Neuronal stem cell (in vitro differentiated cells): ENCODE measurements at regions not wholly inside any gene's neighbourhood (a gene's known extent, or its start where the extent isn't known, plus 50 kb on each side); places are given as distances from the start of the nearest gene placed in this dataset.

Source experiments
- DNase-seq: peaks from one replicate; pipeline ENCODE4 v3.0.0-alpha.2; 2013; ENCODE audit warnings: low spot score
- H2AFZ ChIP-seq: one replicate; pipeline ENCODE4 v1.6.1; 2013; ENCODE audit warnings: mild to moderate bottlenecking, low read length, inconsistent platforms
- H2AK5ac ChIP-seq: 2 replicates; pipeline ENCODE4 v1.6.1; 2013; ENCODE audit warnings: low read depth, mild to moderate bottlenecking, inconsistent platforms, low read length, moderate library complexity, mixed read lengths
- H2BK120ac ChIP-seq: 2 replicates; pipeline ENCODE4 v1.6.1; 2013; ENCODE audit warnings: low read depth, mild to moderate bottlenecking, inconsistent platforms, low read length, moderate library complexity, mixed read lengths
- H2BK12ac ChIP-seq: one replicate; pipeline ENCODE4 v1.6.1; 2013; ENCODE audit warnings: low read length, inconsistent platforms
- H2BK15ac ChIP-seq: 2 replicates; pipeline ENCODE4 v1.6.1; 2013; ENCODE audit warnings: mild to moderate bottlenecking, low read length, inconsistent platforms, mixed read lengths
- H2BK5ac ChIP-seq: one replicate; pipeline ENCODE4 v1.6.1; 2013; ENCODE audit warnings: inconsistent platforms, mild to moderate bottlenecking, low read length, moderate library complexity
- H3K14ac ChIP-seq: one replicate; pipeline ENCODE4 v1.6.1; 2013; ENCODE audit warnings: low read length, inconsistent platforms
- H3K18ac ChIP-seq: 2 replicates; pipeline ENCODE4 v1.6.1; 2013; ENCODE audit warnings: low read length, inconsistent platforms
- H3K23ac ChIP-seq: 2 replicates; pipeline ENCODE4 v1.6.1; 2013; ENCODE audit warnings: low read depth, mild to moderate bottlenecking, mixed read lengths, low read length, inconsistent platforms; ENCODE audit not compliant: poor library complexity
- H3K27ac ChIP-seq: replicated peaks from 3 replicates; pipeline ENCODE4 v1.5.1; 2013; ENCODE audit warnings: low read length, inconsistent platforms
- H3K27me3 ChIP-seq, 3 experiments: 2 replicates each; pipeline ENCODE4 v1.6.1; 2013; ENCODE audit warnings: low read length in 3 of 3, mild to moderate bottlenecking in 2 of 3, inconsistent platforms in 1 of 3, low read depth in 1 of 3, mixed read lengths in 1 of 3, moderate library complexity in 1 of 3; ENCODE audit not compliant: control insufficient read depth in 3 of 3, insufficient read depth in 3 of 3
- H3K36me3 ChIP-seq, 2 donors: replicated peaks in 1 of 2; 2 replicates each; pipeline ENCODE4 v1.6.1; 2013; ENCODE audit warnings: low read length in 2 of 2; ENCODE audit not compliant: control insufficient read depth in 2 of 2, insufficient read depth in 2 of 2
- H3K4ac ChIP-seq: 2 replicates; pipeline ENCODE4 v1.6.1; 2013; ENCODE audit warnings: inconsistent platforms, mild to moderate bottlenecking, low read length, moderate library complexity
- H3K4me1 ChIP-seq, 2 donors: 1 replicate in 1 of 2; 2 replicates in 1 of 2; pipeline ENCODE4 v1.6.1; 2013; ENCODE audit warnings: low read length in 2 of 2, low read depth in 1 of 2; ENCODE audit not compliant: control insufficient read depth in 2 of 2, insufficient read depth in 1 of 2
- H3K4me2 ChIP-seq: one replicate; pipeline ENCODE4 v1.6.1; 2013; ENCODE audit warnings: mild to moderate bottlenecking, low read length, inconsistent platforms; ENCODE audit not compliant: insufficient read depth, poor library complexity, severe bottlenecking
- H3K4me3 ChIP-seq, 2 donors: 2 replicates each; pipeline ENCODE4 v1.5.1; 2013; ENCODE audit warnings: low read length in 2 of 2, mild to moderate bottlenecking in 2 of 2, inconsistent platforms in 1 of 2, moderate library complexity in 1 of 2
- H3K79me1 ChIP-seq: one replicate; pipeline ENCODE4 v1.6.1; 2013; ENCODE audit warnings: low read depth, mild to moderate bottlenecking, inconsistent platforms, low read length, moderate library complexity
- H3K9ac ChIP-seq: one replicate; pipeline ENCODE4 v1.6.1; 2013; ENCODE audit warnings: mild to moderate bottlenecking, low read depth, low read length, inconsistent platforms; ENCODE audit not compliant: poor library complexity
- H3K9me3 ChIP-seq, 2 donors: replicated peaks in 1 of 2; 2 replicates each; pipeline versions ENCODE3 to v1.6.1; 2013; ENCODE audit warnings: low read length in 2 of 2, mild to moderate bottlenecking in 2 of 2, inconsistent platforms in 1 of 2, low read depth in 1 of 2, mixed read lengths in 1 of 2, moderate library complexity in 1 of 2; ENCODE audit not compliant: control insufficient read depth in 2 of 2, insufficient read depth in 1 of 2
- H4K8ac ChIP-seq: one replicate; pipeline ENCODE4 v1.6.1; 2013; ENCODE audit warnings: low read depth, mild to moderate bottlenecking, inconsistent platforms, low read length, moderate library complexity
- H4K91ac ChIP-seq: one replicate; pipeline ENCODE4 v1.6.1; 2013; ENCODE audit warnings: low read length, low read depth, mild to moderate bottlenecking, inconsistent platforms; ENCODE audit not compliant: poor library complexity
- WGBS, 2 donors: extraction: QIAGEN DNeasy Blood & Tissue Kit; methylation state at CpG; one replicate each; pipeline ENCODE4 v1.1.7; 2013; ENCODE audit warnings: missing lambda C conversion rate in 2 of 2, mixed read lengths in 1 of 2; ENCODE audit not compliant: insufficient read length in 2 of 2, insufficient replicate concordance in 1 of 2; ENCODE audit errors: extremely low coverage in 2 of 2; 5-methylcytosine and 5-hydroxymethylcytosine counted together

DNA sequence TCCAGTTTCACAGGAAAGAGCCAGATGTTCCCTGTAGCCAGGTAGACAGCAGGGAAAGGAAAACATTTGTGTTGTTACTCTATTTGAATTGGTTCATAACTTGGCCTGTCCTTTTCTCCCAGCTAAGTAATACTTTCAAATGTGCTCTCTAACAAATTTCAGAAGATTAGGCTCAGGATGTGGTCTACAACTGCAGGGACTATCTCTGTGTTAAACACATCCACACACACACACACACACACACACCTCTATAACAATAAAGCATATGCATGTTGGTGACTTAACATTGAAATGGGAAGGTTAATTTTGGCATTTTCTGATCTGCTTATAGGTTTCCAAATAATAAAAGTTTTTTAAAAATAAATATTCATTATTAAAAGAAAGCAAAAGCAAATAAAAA lies 316.0 kb upstream of the ARGLU1 start:
- Histone ChIP-seq H4K91ac (no peak overlapping the region), H2AK5ac (no peak overlapping the region), H3K14ac (no peak overlapping the region), H3K27me3 (no peaks in the 10 kb centered on the region), H2BK12ac (no peak overlapping the region), H4K8ac (no peak overlapping the region), H3K27ac (no peak overlapping the region), H3K18ac (no peak overlapping the region), H3K23ac (no peak overlapping the region), H3K4me2 (no peak overlapping the region), H3K4ac (no peak overlapping the region), H2BK120ac (no peak overlapping the region), H3K9ac (no peak overlapping the region), H3K36me3 (no peaks in the 10 kb centered on the region), H3K79me1 (no peaks in the 10 kb centered on the region), H3K4me1 (peaks cover 11% of the 10 kb centered on the region in 2 donors), H2BK5ac (no peak overlapping the region), H3K4me3 (no peak overlapping the region), H3K9me3 (peaks cover 2 to 23% of the 10 kb centered on the region in 2 donors), H2AFZ (no peak overlapping the region), H2BK15ac (no peak overlapping the region)
- no peak for DNase-seq

DNA sequence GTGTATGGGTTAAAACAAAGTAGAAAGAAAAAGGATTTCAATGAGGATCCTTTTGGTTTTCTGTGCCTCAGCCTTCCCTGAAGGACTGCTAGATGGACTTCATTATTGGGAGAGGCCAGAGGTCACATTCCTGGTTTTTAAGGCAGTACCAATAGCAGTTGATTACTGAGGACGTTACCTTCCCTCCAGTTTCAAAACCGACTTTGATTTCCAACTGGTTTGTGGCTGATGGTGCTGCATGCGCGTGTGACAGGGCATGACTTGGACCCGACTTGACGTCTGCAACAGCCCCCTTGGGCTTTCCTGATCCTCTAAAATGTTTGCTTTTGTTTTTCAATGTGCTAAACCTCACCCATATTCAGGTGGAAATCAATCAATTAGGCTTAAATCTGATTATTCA lies 314.3 kb upstream of the ARGLU1 start:
- H2BK120ac ChIP-seq = no peak overlapping the region
- H3K9ac ChIP-seq = no peak overlapping the region
- H3K14ac ChIP-seq = no peak overlapping the region
- H3K36me3 ChIP-seq = no peaks in the 10 kb centered on the region
- no peak overlapping the region for H2BK15ac ChIP-seq
- no peak overlapping the region for H3K4me3 ChIP-seq
- H3K4me2 ChIP-seq = peak overlapping the region; percentile 34
- H4K8ac ChIP-seq = no peak overlapping the region
- no peak overlapping the region for H2AK5ac ChIP-seq
- peak overlapping the region; percentile 66 for H2AFZ ChIP-seq
- H3K27ac ChIP-seq = peak overlapping the region; percentile 92
- H3K23ac ChIP-seq = no peak overlapping the region
- no peak overlapping the region for H2BK12ac ChIP-seq
- H2BK5ac ChIP-seq = no peak overlapping the region
- peaks cover 0 to 15% of the 10 kb centered on the region in 2 donors for H3K9me3 ChIP-seq
- DNase-seq = peak; percentile 87
- H3K4ac ChIP-seq = no peak overlapping the region
- no CpG with 5 or more reads among the region's 6 CpGs for WGBS, 2 donors
- H3K79me1 ChIP-seq = no peaks in the 10 kb centered on the region
- H4K91ac ChIP-seq = no peak overlapping the region
- no peak overlapping the region for H3K18ac ChIP-seq
- H3K27me3 ChIP-seq = no peaks in the 10 kb centered on the region
- H3K4me1 ChIP-seq = peaks cover 11% of the 10 kb centered on the region in 2 donors

- H2BK15ac ChIP-seq = no peak overlapping the region
- H3K36me3 ChIP-seq = no peaks in the 10 kb centered on the region
- DNase-seq = no peak
- peaks cover 10 to 11% of the 10 kb centered on the region in 2 donors for H3K4me1 ChIP-seq
- no peak overlapping the region for H3K23ac ChIP-seq
- no peak overlapping the region for H2AK5ac ChIP-seq
- no peak overlapping the region for H3K4ac ChIP-seq
- H4K91ac ChIP-seq = no peak overlapping the region
- no peak overlapping the region for H2AFZ ChIP-seq
- no peak overlapping the region for H2BK12ac ChIP-seq
- no peak overlapping the region for H2BK5ac ChIP-seq
- H3K4me2 ChIP-seq = no peak overlapping the region
- no peaks in the 10 kb centered on the region for H3K27me3 ChIP-seq
- H3K18ac ChIP-seq = no peak overlapping the region
- H4K8ac ChIP-seq = no peak overlapping the region
- H3K14ac ChIP-seq = no peak overlapping the region
- no peak overlapping the region for H3K27ac ChIP-seq
- no peak overlapping the region for H3K4me3 ChIP-seq
- WGBS, 2 donors = no CpG with 5 or more reads among the region's 3 CpGs
- no peak overlapping the region for H3K9ac ChIP-seq
- no peaks in the 10 kb centered on the region for H3K79me1 ChIP-seq
- no peak overlapping the region for H2BK120ac ChIP-seq
- H3K9me3 ChIP-seq = peaks cover 0 to 15% of the 10 kb centered on the region in 2 donors
Measured at GRCh38 chr13:106879806-106880205, 311.9 kb upstream of the ARGLU1 start.

DNA sequence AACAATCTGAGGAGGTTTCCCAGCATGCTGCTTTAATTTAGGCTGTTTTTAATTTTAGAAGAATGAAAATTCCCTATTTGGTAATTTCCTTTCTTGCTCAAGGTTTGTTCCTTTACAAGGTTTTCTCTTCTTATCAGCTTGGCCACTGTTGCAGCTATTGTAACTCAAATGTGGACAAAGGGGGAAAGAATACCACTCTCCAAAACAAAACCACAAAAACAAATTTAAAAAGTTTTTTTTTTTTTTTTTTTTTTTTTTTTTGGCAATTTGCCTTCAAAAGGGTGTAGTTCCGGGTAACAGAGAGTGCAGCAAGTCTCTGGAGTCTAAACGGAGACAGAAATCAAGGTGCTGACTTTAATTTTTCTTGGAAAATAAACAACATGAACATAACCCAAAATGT lies 306.4 kb upstream of the ARGLU1 start:
- H3K4ac ChIP-seq = no peak overlapping the region
- H3K4me2 ChIP-seq = no peak overlapping the region
- no peak overlapping the region for H3K9ac ChIP-seq
- H2BK12ac ChIP-seq = no peak overlapping the region
- no peak overlapping the region for H3K23ac ChIP-seq
- peaks cover 0 to 7% of the 10 kb centered on the region in 2 donors for H3K9me3 ChIP-seq
- DNase-seq = no peak
- no CpG with 5 or more reads among the region's 2 CpGs for WGBS, 2 donors
- no peak overlapping the region for H3K27ac ChIP-seq
- no peak overlapping the region for H2BK120ac ChIP-seq
- H3K4me3 ChIP-seq = no peak overlapping the region
- H3K14ac ChIP-seq = no peak overlapping the region
- peaks cover 0 to 5% of the 10 kb centered on the region in 2 donors for H3K4me1 ChIP-seq
- H3K36me3 ChIP-seq = no peaks in the 10 kb centered on the region
- no peaks in the 10 kb centered on the region for H3K79me1 ChIP-seq
- H4K91ac ChIP-seq = no peak overlapping the region
- no peak overlapping the region for H2AK5ac ChIP-seq
- no peak overlapping the region for H2BK5ac ChIP-seq
- H2AFZ ChIP-seq = peak overlapping the region; percentile 58
- H4K8ac ChIP-seq = no peak overlapping the region
- H3K27me3 ChIP-seq = no peaks in the 10 kb centered on the region
- no peak overlapping the region for H2BK15ac ChIP-seq
- H3K18ac ChIP-seq = no peak overlapping the region
